SK-N-SH (cell line): ENCODE measurements at regions not wholly inside any gene's neighbourhood (a gene's known extent, or its start where the extent isn't known, plus 50 kb on each side); places are given as distances from the start of the nearest gene placed in this dataset.

Experiments used
- EP300 ChIP-seq, 2 experiments: IDR thresholded peaks; 2 replicates each; pipeline versions ENCODE4 v1.4.0 to v1.6.1; 2012; ENCODE audit warnings: borderline replicate concordance in 1 of 2, low read depth in 1 of 2, low read length in 1 of 2
- TCF12 ChIP-seq: IDR thresholded peaks from 2 replicates; pipeline ENCODE4 v1.4.0; 2012
- TF ChIP-seq, protein P1 (sequence below): fragments of 200-600 bp; sonication (generic); IDR thresholded peaks from 2 replicates; pipeline ENCODE4 v1.6.1; 2017; ENCODE audit warnings: antibody characterized with exemption, mild to moderate bottlenecking, moderate library complexity

DNA sequence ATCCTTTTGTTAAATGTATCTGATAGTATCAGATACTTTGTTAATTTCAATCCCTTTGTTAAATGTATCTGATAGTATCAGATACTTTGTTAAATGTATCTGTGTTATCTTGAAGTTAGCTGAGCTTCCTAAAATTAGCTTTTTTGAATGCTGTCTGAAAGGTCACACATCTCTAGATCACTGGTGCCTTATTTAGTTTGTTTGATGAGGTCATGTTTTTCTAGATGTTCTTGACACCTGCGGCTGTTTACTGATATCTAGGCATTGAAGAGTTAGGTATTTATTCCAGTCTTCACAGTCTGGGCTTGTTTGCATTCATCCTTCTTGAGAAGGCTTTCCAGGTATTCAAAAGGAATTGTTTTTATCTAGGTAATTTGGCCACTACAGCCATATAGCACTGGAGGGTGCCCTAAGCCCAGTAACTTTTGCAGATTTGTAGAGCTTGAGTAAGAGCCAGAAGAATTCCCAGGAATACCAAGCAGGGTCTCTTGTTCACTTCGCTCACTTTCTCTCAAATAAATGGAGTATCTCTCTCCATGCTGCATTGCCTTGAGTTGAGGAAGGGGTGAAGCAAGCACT lies 435.4 kb upstream of the GRAMD2B start:
- TF ChIP-seq, protein P1, sequence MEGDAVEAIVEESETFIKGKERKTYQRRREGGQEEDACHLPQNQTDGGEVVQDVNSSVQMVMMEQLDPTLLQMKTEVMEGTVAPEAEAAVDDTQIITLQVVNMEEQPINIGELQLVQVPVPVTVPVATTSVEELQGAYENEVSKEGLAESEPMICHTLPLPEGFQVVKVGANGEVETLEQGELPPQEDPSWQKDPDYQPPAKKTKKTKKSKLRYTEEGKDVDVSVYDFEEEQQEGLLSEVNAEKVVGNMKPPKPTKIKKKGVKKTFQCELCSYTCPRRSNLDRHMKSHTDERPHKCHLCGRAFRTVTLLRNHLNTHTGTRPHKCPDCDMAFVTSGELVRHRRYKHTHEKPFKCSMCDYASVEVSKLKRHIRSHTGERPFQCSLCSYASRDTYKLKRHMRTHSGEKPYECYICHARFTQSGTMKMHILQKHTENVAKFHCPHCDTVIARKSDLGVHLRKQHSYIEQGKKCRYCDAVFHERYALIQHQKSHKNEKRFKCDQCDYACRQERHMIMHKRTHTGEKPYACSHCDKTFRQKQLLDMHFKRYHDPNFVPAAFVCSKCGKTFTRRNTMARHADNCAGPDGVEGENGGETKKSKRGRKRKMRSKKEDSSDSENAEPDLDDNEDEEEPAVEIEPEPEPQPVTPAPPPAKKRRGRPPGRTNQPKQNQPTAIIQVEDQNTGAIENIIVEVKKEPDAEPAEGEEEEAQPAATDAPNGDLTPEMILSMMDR = no peak
- TF ChIP-seq TCF12 (no peak), EP300 (IDR thresholded peaks at IDR 0.05; ENCODE audit: borderline replicate concordance in 1 of 2, low read depth in 1 of 2, low read length in 1 of 2) (no peak)
